ENCODE measurements at regions not wholly inside any gene's neighbourhood (a gene's known extent, or its start where the extent isn't known, plus 50 kb on each side); places are given as distances from the start of the nearest gene placed in this dataset.

DNA sequence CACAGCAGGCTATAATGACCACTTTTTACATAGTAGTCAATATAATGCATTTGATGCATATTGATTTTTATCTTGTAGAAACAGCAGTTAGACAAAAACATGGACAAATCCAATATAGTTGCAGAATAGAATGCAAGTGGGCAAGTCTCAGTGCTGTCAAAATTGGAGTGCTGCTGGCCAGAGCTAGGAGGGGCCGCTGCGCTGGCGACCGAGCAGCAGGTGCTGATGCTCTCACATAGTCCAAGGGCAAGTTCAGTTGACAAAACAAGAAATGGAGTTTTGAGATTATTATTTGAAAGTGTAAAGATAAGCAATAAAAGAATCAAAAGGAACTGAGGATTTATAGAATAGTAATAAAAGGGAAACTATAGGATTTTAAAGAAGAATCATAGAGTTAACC, 60.6 kb upstream of the CDK20 start:
- TF ChIP-seq, protein P1, sequence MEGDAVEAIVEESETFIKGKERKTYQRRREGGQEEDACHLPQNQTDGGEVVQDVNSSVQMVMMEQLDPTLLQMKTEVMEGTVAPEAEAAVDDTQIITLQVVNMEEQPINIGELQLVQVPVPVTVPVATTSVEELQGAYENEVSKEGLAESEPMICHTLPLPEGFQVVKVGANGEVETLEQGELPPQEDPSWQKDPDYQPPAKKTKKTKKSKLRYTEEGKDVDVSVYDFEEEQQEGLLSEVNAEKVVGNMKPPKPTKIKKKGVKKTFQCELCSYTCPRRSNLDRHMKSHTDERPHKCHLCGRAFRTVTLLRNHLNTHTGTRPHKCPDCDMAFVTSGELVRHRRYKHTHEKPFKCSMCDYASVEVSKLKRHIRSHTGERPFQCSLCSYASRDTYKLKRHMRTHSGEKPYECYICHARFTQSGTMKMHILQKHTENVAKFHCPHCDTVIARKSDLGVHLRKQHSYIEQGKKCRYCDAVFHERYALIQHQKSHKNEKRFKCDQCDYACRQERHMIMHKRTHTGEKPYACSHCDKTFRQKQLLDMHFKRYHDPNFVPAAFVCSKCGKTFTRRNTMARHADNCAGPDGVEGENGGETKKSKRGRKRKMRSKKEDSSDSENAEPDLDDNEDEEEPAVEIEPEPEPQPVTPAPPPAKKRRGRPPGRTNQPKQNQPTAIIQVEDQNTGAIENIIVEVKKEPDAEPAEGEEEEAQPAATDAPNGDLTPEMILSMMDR (IDR thresholded peaks at IDR 0.05; ENCODE audit: low read depth, low read length): no peak
- H3K4me3 ChIP-seq (ENCODE audit: low read depth, low read length): no peak overlapping the region
- DNase-seq: no peak
- H3K9me3 ChIP-seq (ENCODE audit: severe bottlenecking): peaks cover 13% of the 10 kb centered on the region
- no peak overlapping the region for H3K27ac ChIP-seq
- no peaks in the 10 kb centered on the region for H3K36me3 ChIP-seq
- no peaks in the 10 kb centered on the region for H3K27me3 ChIP-seq (ENCODE audit: insufficient read depth, low read depth, severe bottlenecking)

DNA sequence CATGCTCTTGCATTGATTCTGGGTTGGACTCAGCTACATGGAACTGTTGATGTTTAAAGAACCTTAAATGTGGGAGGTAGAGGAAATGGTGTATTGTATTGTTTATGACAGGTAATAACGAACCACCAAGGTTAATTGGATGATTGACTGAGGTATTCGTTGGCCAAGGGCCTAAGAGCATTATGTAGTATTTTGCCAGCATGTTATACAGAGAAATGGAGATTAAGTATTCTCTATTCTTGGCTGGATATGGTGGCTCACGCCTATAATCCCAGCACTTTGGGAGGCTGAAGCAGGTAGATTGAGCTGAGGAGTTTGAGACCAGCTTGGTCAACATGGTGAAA, 59.0 kb upstream of the CDK20 start:
- Histone ChIP-seq H3K9me3 (ENCODE audit: severe bottlenecking) (peaks cover 13% of the 10 kb centered on the region), H3K36me3 (no peaks in the 10 kb centered on the region), H3K27me3 (ENCODE audit: insufficient read depth, low read depth, severe bottlenecking) (no peaks in the 10 kb centered on the region), H3K27ac (no peak overlapping the region), H3K4me3 (ENCODE audit: low read depth, low read length) (no peak overlapping the region)
- DNase-seq: no peak
- TF ChIP-seq, protein P1 (IDR thresholded peaks at IDR 0.05; ENCODE audit: low read depth, low read length): no peak

DNA sequence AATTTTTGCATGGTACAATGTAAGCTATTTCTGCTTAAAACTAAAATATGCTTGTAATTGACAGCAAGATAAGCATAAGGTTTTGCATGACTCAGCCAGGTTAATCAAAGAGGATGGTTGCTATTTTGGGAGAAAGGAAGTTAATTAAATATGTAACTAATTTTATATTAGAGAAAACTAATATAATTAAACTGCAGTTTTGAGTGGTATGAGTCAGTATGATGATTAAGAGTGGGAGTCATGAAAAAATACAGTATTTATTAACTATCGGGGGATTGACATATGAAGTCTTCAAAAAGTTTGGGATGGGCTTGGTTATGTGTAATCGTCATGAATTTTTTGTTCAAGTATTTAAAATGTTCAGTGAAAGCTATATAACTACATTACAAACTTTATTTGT, 54.0 kb upstream of the CDK20 start:
- Histone ChIP-seq H3K27ac (no peak overlapping the region), H3K27me3 (ENCODE audit: insufficient read depth, low read depth, severe bottlenecking) (no peaks in the 10 kb centered on the region), H3K4me3 (ENCODE audit: low read depth, low read length) (no peak overlapping the region), H3K9me3 (ENCODE audit: severe bottlenecking) (no peaks in the 10 kb centered on the region), H3K36me3 (no peaks in the 10 kb centered on the region)
- DNase-seq: no peak
- TF ChIP-seq, protein P1 (IDR thresholded peaks at IDR 0.05; ENCODE audit: low read depth, low read length): no peak

DNA sequence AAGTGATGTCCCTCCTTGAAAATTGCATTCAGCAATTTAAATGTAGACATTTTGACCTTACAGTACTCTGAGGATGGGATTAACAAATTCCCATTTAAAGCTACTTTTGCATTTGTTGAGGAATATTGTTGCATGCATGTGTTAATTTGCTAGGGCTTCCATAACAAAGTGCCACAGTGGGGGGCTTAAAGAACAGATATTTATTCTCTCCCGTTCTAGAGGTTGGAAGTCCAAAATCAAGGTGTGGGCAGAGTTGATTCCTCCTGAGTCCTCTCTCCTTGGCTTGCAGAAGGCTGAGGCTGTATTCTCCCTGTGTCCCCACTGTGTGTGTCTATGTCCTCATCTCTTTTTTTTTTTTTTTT, 51.8 kb upstream of the CDK20 start:
- Histone ChIP-seq H3K27me3 (ENCODE audit: insufficient read depth, low read depth, severe bottlenecking) (no peaks in the 10 kb centered on the region), H3K36me3 (no peaks in the 10 kb centered on the region), H3K27ac (no peak overlapping the region), H3K4me3 (ENCODE audit: low read depth, low read length) (no peak overlapping the region), H3K9me3 (ENCODE audit: severe bottlenecking) (no peaks in the 10 kb centered on the region)
- DNase-seq: no peak
- TF ChIP-seq, protein P1 (IDR thresholded peaks at IDR 0.05; ENCODE audit: low read depth, low read length): no peak

DNA sequence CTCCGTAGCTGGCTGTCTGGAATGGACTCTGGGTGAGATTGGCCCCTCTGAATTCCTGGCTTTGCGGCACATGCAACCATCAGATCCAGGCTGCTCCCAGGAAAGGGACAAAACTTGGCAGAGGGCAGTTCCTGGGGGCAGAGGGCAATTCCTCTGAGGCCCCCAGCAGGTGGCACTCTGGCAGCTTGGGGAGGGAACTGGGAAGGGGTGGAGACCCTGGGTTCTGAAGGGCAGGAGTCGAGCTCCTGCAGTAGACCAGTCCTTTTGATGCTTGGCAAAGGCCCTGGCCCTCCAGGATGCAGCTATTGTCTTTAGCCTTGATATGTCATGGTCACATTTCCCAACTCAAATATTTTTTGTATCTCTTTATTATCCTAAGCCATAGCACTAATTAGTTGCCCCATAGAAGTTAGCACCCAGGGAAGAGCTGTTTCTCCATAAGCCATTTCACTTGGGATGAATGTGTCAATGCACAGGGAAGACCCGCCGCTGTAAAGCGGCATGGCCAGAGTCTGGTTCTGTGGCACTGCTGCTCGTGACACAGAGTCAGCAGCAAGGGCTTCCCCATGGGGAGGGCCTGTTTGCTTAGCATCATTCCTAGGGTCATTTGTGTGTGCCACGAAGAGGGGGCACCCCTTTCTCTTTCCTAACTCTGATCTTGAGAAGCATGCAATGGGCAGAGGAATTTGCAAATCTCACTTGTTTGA, 51.2 kb upstream of the CDK20 start:
- DNase-seq: no peak
- Histone ChIP-seq H3K36me3 (no peaks in the 10 kb centered on the region), H3K27ac (no peak overlapping the region), H3K9me3 (ENCODE audit: severe bottlenecking) (no peaks in the 10 kb centered on the region), H3K4me3 (ENCODE audit: low read depth, low read length) (no peak overlapping the region), H3K27me3 (ENCODE audit: insufficient read depth, low read depth, severe bottlenecking) (no peaks in the 10 kb centered on the region)
- TF ChIP-seq, protein P1 (IDR thresholded peaks at IDR 0.05; ENCODE audit: low read depth, low read length): no peak

DNA sequence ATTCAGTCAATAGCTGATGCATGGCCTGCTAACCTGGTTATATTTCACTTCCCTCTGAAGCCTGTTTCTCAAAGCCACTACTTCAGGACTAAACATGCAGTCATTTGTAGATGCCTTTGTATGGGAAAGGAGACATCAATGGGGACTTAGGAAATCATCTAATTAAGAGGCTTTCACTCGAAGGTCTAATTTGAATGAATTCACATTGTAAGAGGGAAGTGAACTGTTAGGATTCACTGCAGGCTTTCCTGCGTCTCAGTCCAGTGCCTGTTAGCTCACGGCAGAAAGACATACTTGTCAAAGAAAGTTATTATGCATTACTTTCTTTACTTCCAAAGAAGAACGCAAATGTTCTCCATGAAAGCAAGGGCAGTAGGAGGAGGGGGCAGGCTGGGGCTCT, 50.6 kb upstream of the CDK20 start:
- Histone ChIP-seq H3K36me3 (no peaks in the 10 kb centered on the region), H3K27me3 (ENCODE audit: insufficient read depth, low read depth, severe bottlenecking) (no peaks in the 10 kb centered on the region), H3K9me3 (ENCODE audit: severe bottlenecking) (no peaks in the 10 kb centered on the region), H3K4me3 (ENCODE audit: low read depth, low read length) (no peak overlapping the region), H3K27ac (no peak overlapping the region)
- TF ChIP-seq, protein P1 (IDR thresholded peaks at IDR 0.05; ENCODE audit: low read depth, low read length): no peak
- DNase-seq: no peak

Data from WERI-Rb-1 (cell line).